Suprapubic skin (tissue), 4 donors: ENCODE measurements at regions not wholly inside any gene's neighbourhood (a gene's known extent, or its start where the extent isn't known, plus 50 kb on each side); places are given as distances from the start of the nearest gene placed in this dataset.

Experiments
- POLR2A ChIP-seq, 2 donors: fragments of 450-650 bp; IDR thresholded peaks; one replicate each; pipeline ENCODE4 v1.6.1; 2017; ENCODE audit warnings: antibody characterized with exemption in 2 of 2, mild to moderate bottlenecking in 2 of 2, moderate library complexity in 2 of 2
- POLR2AphosphoS5 ChIP-seq, 3 donors: sonication (generic); formaldehyde crosslinking; IDR thresholded peaks; one replicate each; pipeline ENCODE4 v1.6.1; 2017; ENCODE audit warnings: antibody characterized with exemption in 3 of 3
- TF ChIP-seq, protein P1 (sequence below), 2 donors: fragments of 200-600 bp in 1 of 2; fragments of 450-650 bp in 1 of 2; sonication (generic) in 1 of 2; IDR thresholded peaks; one replicate each; pipeline ENCODE4 v1.5.1; 2016 to 2019; ENCODE audit warnings: antibody characterized with exemption in 2 of 2, mild to moderate bottlenecking in 1 of 2, moderate library complexity in 1 of 2

DNA sequence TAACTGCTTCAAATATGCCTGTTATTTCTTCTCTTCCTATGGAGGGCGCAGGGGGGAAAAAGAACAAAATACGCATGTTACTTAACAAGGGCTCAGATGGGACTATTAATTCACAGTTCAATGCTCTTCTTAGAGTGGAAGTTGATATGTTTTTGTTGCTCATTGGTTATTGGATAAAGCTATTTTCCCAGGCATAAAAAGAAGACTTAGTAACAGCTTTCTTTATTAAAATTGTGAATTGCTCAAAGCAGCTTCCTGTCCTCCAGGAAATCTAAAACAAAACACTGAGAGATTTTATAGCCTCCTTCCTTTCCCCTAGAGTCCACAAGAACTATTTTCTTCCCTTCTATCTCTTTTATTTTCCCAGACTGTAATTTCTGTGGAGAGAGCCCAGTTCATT, 180.8 kb downstream of the SH3BP4 start:
- TF ChIP-seq, protein P1, sequence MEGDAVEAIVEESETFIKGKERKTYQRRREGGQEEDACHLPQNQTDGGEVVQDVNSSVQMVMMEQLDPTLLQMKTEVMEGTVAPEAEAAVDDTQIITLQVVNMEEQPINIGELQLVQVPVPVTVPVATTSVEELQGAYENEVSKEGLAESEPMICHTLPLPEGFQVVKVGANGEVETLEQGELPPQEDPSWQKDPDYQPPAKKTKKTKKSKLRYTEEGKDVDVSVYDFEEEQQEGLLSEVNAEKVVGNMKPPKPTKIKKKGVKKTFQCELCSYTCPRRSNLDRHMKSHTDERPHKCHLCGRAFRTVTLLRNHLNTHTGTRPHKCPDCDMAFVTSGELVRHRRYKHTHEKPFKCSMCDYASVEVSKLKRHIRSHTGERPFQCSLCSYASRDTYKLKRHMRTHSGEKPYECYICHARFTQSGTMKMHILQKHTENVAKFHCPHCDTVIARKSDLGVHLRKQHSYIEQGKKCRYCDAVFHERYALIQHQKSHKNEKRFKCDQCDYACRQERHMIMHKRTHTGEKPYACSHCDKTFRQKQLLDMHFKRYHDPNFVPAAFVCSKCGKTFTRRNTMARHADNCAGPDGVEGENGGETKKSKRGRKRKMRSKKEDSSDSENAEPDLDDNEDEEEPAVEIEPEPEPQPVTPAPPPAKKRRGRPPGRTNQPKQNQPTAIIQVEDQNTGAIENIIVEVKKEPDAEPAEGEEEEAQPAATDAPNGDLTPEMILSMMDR (IDR thresholded peaks at IDR 0.05) = no peak
- TF ChIP-seq POLR2AphosphoS5 (IDR thresholded peaks at IDR 0.05) (no peak), POLR2A (IDR thresholded peaks at IDR 0.05) (no peak)
